ENCODE measurements at regions not wholly inside any gene's neighbourhood (a gene's known extent, or its start where the extent isn't known, plus 50 kb on each side); places are given as distances from the start of the nearest gene placed in this dataset.
"Not testable (repeated sequence)": the region's sequence is repeated elsewhere in the genome, so short reads cannot be mapped to it uniquely, and the experiment has no call there.

DNA sequence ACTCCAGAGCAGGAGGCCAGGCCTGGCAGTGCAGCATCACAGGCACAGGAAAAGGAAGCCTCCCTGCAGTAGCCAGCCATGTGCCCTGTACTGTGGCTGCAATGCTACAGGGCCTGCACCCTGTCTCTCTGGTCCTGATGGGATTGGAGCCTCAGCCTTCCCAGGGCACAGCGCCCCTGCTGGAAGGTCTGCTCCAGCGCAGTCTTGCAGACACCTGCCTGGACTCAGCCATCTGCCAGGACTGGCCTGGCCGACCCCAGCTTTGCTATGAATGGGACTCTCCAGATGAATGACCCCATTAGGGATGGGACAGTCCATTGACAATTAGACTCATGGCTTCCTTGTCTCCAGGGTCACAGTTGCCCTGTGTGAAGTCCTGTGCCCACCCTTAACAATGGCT is 251.6 kb downstream of the ERMARD start:
- no peak overlapping the region for H3K27ac ChIP-seq (replicated peaks in 1 of 4)
- TF ChIP-seq POLR2AphosphoS5 (IDR thresholded peaks at IDR 0.05) (no peak), POLR2A (IDR thresholded peaks at IDR 0.05; ENCODE audit: low read depth) (no peak), EP300 (IDR thresholded peaks at IDR 0.05) (no peak)
- TF ChIP-seq, protein P1, sequence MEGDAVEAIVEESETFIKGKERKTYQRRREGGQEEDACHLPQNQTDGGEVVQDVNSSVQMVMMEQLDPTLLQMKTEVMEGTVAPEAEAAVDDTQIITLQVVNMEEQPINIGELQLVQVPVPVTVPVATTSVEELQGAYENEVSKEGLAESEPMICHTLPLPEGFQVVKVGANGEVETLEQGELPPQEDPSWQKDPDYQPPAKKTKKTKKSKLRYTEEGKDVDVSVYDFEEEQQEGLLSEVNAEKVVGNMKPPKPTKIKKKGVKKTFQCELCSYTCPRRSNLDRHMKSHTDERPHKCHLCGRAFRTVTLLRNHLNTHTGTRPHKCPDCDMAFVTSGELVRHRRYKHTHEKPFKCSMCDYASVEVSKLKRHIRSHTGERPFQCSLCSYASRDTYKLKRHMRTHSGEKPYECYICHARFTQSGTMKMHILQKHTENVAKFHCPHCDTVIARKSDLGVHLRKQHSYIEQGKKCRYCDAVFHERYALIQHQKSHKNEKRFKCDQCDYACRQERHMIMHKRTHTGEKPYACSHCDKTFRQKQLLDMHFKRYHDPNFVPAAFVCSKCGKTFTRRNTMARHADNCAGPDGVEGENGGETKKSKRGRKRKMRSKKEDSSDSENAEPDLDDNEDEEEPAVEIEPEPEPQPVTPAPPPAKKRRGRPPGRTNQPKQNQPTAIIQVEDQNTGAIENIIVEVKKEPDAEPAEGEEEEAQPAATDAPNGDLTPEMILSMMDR (IDR thresholded peaks at IDR 0.05), result no peak
- peaks cover 0 to 6% (median 0%) of the 10 kb centered on the region in 4 donors for H3K9me3 ChIP-seq
- intact Hi-C loops (cut with DNase I), result no loop called here
- no peak for DNase-seq (ENCODE audit: extremely low spot score)
- no peak overlapping the region for H3K4me3 ChIP-seq
- 94% methylated on average over 3 of the region's 3 CpGs for WGBS
- no peaks in the 10 kb centered on the region for H3K4me1 ChIP-seq
- no peaks in the 10 kb centered on the region for H3K36me3 ChIP-seq
- H3K27me3 ChIP-seq, result no peaks in the 10 kb centered on the region

DNA sequence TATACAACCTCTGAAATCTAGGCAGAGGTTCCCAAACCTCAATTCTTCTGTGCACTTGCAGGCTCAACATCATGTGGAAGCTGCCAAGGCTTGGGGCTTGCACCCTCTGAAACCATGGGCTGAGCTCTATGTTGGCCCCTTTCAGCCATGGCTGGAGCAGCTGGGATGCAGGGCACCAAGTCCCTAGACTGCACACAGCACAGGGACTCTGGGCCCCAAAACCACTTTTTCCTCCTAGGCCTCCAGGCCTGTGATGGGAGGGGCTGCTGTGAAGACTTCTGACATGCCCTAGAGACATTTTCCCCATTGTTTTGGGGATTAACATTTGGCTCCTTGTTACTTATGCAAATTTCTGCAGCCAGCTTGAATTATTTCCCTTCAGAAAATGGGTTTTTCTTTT is 250.4 kb downstream of the ERMARD start:
- H3K4me1 ChIP-seq; H3K27me3 ChIP-seq; H3K27ac ChIP-seq (replicated peaks in 1 of 4); H3K36me3 ChIP-seq; DNase-seq (ENCODE audit: extremely low spot score); intact Hi-C loops (cut with DNase I); H3K9me3 ChIP-seq; H3K4me3 ChIP-seq: not testable (repeated sequence)

DNA sequence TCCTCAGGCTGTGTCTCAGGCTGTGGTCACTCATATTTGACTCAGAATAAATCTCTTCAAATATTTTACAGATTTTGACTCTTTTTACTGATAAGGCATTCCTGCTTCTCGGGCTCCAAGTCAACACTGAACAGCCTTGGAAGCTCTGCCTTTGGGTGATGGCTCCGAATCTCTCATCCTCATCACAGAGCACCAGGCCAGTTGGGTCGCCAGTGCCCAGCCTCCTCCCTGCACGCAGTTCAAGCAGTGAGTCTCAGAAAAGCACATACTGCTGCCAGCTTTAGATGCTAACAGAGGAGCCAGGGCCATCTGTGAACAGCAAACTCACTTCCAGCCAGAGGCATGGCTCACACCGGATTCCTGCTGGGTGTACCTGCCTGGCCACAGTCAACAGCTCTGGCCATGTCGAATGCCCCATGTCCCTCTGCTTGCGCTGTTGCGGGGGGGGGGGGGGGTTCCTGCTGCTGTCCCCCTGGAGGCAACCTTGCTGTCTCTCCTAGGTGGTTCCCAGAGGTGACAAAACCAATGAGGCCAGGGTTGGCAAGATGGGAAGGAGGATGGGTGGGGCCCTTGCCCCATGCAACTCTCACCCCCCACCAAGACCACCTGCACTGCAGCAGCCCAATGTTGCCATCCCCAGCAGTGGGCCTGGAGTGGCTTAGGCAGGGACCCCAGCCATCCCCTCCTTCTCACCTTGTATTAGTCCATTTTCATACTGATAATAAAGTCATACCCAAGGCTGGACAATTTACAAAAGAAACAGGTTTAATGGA is 248.8 kb downstream of the ERMARD start:
- no peaks in the 10 kb centered on the region for H3K4me1 ChIP-seq
- H3K36me3 ChIP-seq, result no peaks in the 10 kb centered on the region
- intact Hi-C loops (cut with DNase I), result no loop called here
- peaks cover 0 to 6% (median 0%) of the 10 kb centered on the region in 4 donors for H3K9me3 ChIP-seq
- TF ChIP-seq, protein P1 (IDR thresholded peaks at IDR 0.05), result no peak
- TF ChIP-seq POLR2AphosphoS5 (IDR thresholded peaks at IDR 0.05) (no peak), EP300 (IDR thresholded peaks at IDR 0.05) (no peak), POLR2A (IDR thresholded peaks at IDR 0.05; ENCODE audit: low read depth) (no peak)
- no peak overlapping the region for H3K27ac ChIP-seq (replicated peaks in 1 of 4)
- WGBS, result 94% methylated on average over 8 of the region's 8 CpGs
- no peak for DNase-seq (ENCODE audit: extremely low spot score)
- no peak overlapping the region for H3K4me3 ChIP-seq
- no peaks in the 10 kb centered on the region for H3K27me3 ChIP-seq

DNA sequence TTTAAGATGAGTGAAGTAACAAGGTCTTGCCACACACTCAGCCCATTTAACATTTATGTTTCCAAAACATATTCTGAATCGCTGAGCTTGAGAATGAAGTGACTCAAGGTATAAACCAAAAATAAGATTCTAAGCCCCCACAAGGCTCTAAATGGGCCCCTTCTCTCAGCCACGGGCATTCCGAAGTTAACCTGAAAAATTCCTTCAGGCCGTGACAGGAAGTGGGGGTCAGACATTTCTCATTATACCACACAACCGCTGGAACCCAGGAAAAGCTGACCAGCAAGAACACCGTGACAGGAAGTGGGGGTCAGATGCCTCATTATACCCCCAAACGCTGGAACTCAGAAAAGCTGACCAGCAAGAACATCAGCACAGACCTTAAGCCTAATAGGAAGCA is 247.9 kb downstream of the ERMARD start:
- 68% methylated on average over 6 of the region's 7 CpGs for WGBS
- peaks cover 0 to 4% (median 0%) of the 10 kb centered on the region in 4 donors for H3K9me3 ChIP-seq
- no peaks in the 10 kb centered on the region for H3K4me1 ChIP-seq
- no peak overlapping the region for H3K27ac ChIP-seq (replicated peaks in 1 of 4)
- H3K4me3 ChIP-seq, result no peak overlapping the region
- no peaks in the 10 kb centered on the region for H3K36me3 ChIP-seq
- intact Hi-C loops (cut with DNase I), result no loop called here
- TF ChIP-seq, protein P1 (IDR thresholded peaks at IDR 0.05), result no peak
- no peak for TF ChIP-seq EP300 (IDR thresholded peaks at IDR 0.05)
- TF ChIP-seq POLR2AphosphoS5 (IDR thresholded peaks at IDR 0.05), result no peak
- TF ChIP-seq POLR2A (IDR thresholded peaks at IDR 0.05; ENCODE audit: low read depth), result no peak
- DNase-seq (ENCODE audit: extremely low spot score), result no peak
- no peaks in the 10 kb centered on the region for H3K27me3 ChIP-seq

DNA sequence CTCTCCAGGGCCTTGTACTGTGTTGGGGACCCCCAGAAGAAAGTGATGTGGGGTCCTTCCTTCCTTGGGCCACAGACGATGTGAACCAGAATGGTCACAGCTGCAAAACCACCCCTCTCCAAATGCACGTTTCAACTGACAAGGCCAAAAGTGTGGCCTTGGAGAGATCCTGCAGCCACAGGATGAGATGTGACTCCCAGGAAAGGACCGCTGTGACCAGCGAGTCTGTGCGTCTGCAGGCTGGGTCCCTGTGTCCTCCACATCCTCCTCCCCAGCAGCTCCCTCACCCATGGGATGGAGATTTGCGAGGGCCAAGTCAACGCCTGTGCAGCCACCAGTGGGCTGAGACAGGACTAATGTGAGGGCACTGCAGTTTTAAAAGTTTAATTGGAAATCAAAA is 247.0 kb downstream of the ERMARD start:
- intact Hi-C loops (cut with DNase I), result no loop called here
- DNase-seq (ENCODE audit: extremely low spot score), result no peak
- Histone ChIP-seq H3K27ac (replicated peaks in 1 of 4) (no peak overlapping the region), H3K4me3 (no peak overlapping the region), H3K27me3 (no peaks in the 10 kb centered on the region), H3K36me3 (no peaks in the 10 kb centered on the region), H3K9me3 (no peaks in the 10 kb centered on the region), H3K4me1 (no peaks in the 10 kb centered on the region)
- TF ChIP-seq EP300 (IDR thresholded peaks at IDR 0.05), result no peak
- no peak for TF ChIP-seq POLR2A (IDR thresholded peaks at IDR 0.05; ENCODE audit: low read depth)
- no peak for TF ChIP-seq POLR2AphosphoS5 (IDR thresholded peaks at IDR 0.05)
- TF ChIP-seq, protein P1 (IDR thresholded peaks at IDR 0.05), result no peak
- 92% methylated on average over 5 of the region's 7 CpGs for WGBS

Measured in esophagus muscularis mucosa (tissue), 4 donors.